HEK293 (cell line): ENCODE measurements at regions not wholly inside any gene's neighbourhood (a gene's known extent, or its start where the extent isn't known, plus 50 kb on each side); places are given as distances from the start of the nearest gene placed in this dataset.

Source experiments
- ELK4 ChIP-seq: IDR thresholded peaks from 2 replicates; pipeline ENCODE4 v1.6.1; 2011; ENCODE audit warnings: mild to moderate bottlenecking, low read depth, low read length, borderline replicate concordance
- KLF1 ChIP-seq: fragments of 450-650 bp; formaldehyde crosslinking; IDR thresholded peaks from 2 replicates; pipeline ENCODE4 v1.5.1; 2016; ENCODE audit warnings: missing biosample characterization, missing genetic modification characterization
- MEIS1 ChIP-seq: sonication (generic); formaldehyde crosslinking; IDR thresholded peaks from 2 replicates; pipeline ENCODE4 v1.8.1; 2022; ENCODE audit warnings: missing genetic modification reagents, mild to moderate bottlenecking, borderline replicate concordance
- PATZ1 ChIP-seq: fragments of 450-650 bp; formaldehyde crosslinking; IDR thresholded peaks from 2 replicates; pipeline ENCODE4 v1.5.1; 2016; ENCODE audit warnings: missing biosample characterization, missing genetic modification characterization
- REPIN1 ChIP-seq: fragments of 450-650 bp; formaldehyde crosslinking; IDR thresholded peaks from 2 replicates; pipeline ENCODE4 v1.5.1; 2017; ENCODE audit warnings: missing biosample characterization, missing genetic modification characterization, low read depth
- ZNF335 ChIP-seq: fragments of 450-650 bp; formaldehyde crosslinking; conservative IDR thresholded peaks from 2 replicates; pipeline ENCODE4 v1.5.1; 2016; ENCODE audit warnings: missing biosample characterization, missing genetic modification characterization
- ZNF426 ChIP-seq: fragments of 450-650 bp; formaldehyde crosslinking; IDR thresholded peaks from 2 replicates; pipeline ENCODE4 v1.5.1; 2017; ENCODE audit warnings: missing biosample characterization, missing genetic modification characterization, mild to moderate bottlenecking, inconsistent platforms, moderate library complexity

GRCh38 chr2:57209799-57210198 is 836.8 kb upstream of the VRK2 start:
- TF ChIP-seq PATZ1: no peak
- no peak for TF ChIP-seq MEIS1
- TF ChIP-seq ZNF426 (tag by site-specific recombination): no peak
- no peak for TF ChIP-seq ELK4
- TF ChIP-seq REPIN1 (tag by site-specific recombination): no peak
- no peak for TF ChIP-seq ZNF335 (tag by site-specific recombination)
- TF ChIP-seq KLF1: no peak
